H1 (cell line): ENCODE measurements at regions not wholly inside any gene's neighbourhood (a gene's known extent, or its start where the extent isn't known, plus 50 kb on each side); places are given as distances from the start of the nearest gene placed in this dataset.

Source experiments
- ASH2L ChIP-seq: fragments of 200-600, 300-600 bp; sonication (generic); IDR thresholded peaks from one replicate; pipeline ENCODE4 v1.7.1; 2017; ENCODE audit warnings: low read length
- CTCF ChIP-seq, 3 experiments: IDR thresholded peaks; 1 replicate in 2 of 3; 2 replicates in 1 of 3; pipeline versions ENCODE4 v1.5.1 to v1.6.1; 2011; ENCODE audit warnings: low read length in 3 of 3, mild to moderate bottlenecking in 3 of 3, inconsistent platforms in 2 of 3, low read depth in 1 of 3, moderate library complexity in 1 of 3; ENCODE audit not compliant: insufficient read depth in 1 of 3; ENCODE audit errors: control extremely low read depth in 1 of 3
- JUND ChIP-seq: IDR thresholded peaks from 2 replicates; pipeline ENCODE4 v1.6.1; 2011; ENCODE audit warnings: mild to moderate bottlenecking, improper control_type of control experiment, low read length

GRCh38 chr18:73714466-73714865 is 433.2 kb downstream of the FBXO15 start:
- TF ChIP-seq CTCF (IDR thresholded peaks at IDR 0.05; ENCODE audit: control extremely low read depth in 1 of 3, insufficient read depth in 1 of 3, low read depth in 1 of 3, low read length in 3 of 3) (no peak), JUND (no peak), ASH2L (no peak)
